IMR-90 (cell line): ENCODE measurements at regions not wholly inside any gene's neighbourhood (a gene's known extent, or its start where the extent isn't known, plus 50 kb on each side); places are given as distances from the start of the nearest gene placed in this dataset.

Experiments used
- ATAC-seq: fragments of 200-7000 bp; cut with Tn5 transposase; 2 replicates; pipeline ENCODE4 v1.9.1; 2020; ENCODE audit warnings: low read depth, mild to moderate bottlenecking, moderate library complexity
- BruUV-seq: library from RNA; stranded (reverse); fragments of 400-500 nt; replicated peaks from 2 replicates; lab custom pipeline; 2021; lab: Mats Ljungman, UMichigan
- CTCF ChIA-PET: fragments of 300-600 bp; formaldehyde crosslinking; extraction: SDS; loops from one replicate; lab custom pipeline; 2021; ENCODE audit warnings: antibody characterized with exemption; lab: Yijun Ruan, JAX
- POLR2A ChIA-PET: fragments of 300-600 bp; sonication (Branson Sonifier 250); formaldehyde crosslinking; loops from one replicate; lab custom pipeline; 2022; ENCODE audit warnings: antibody characterized with exemption; ENCODE audit not compliant: unreplicated experiment; lab: Charles Lee
- DNase-seq: peaks from one replicate; pipeline ENCODE4 v3.0.0; 2013
- H2AFZ ChIP-seq: replicated peaks from 2 replicates; pipeline ENCODE3; 2013; ENCODE audit warnings: low read length, mild to moderate bottlenecking; ENCODE audit not compliant: poor library complexity
- H2AK5ac ChIP-seq: 2 replicates; pipeline ENCODE4 v1.6.1; 2013; ENCODE audit warnings: low read depth, low read length, inconsistent platforms
- H2AK9ac ChIP-seq: replicated peaks from 2 replicates; pipeline ENCODE3; 2013; ENCODE audit warnings: mild to moderate bottlenecking, low read depth, low read length, moderate library complexity; ENCODE audit not compliant: poor library complexity
- H2BK120ac ChIP-seq: 2 replicates; pipeline ENCODE4 v1.6.1; 2013; ENCODE audit warnings: low read depth, low read length, inconsistent platforms
- H2BK15ac ChIP-seq: 3 replicates; pipeline ENCODE4 v1.6.1; 2013; ENCODE audit warnings: low read depth, low read length, inconsistent platforms
- H2BK20ac ChIP-seq: 2 replicates; pipeline ENCODE4 v1.6.1; 2013; ENCODE audit warnings: low read depth, mild to moderate bottlenecking, inconsistent platforms, low read length, moderate library complexity
- H2BK5ac ChIP-seq: 2 replicates; pipeline ENCODE4 v1.6.1; 2013; ENCODE audit warnings: mild to moderate bottlenecking, low read depth, low read length, inconsistent platforms; ENCODE audit not compliant: poor library complexity, severe bottlenecking
- H3K14ac ChIP-seq: replicated peaks from 2 replicates; pipeline ENCODE4 v1.6.1; 2013; ENCODE audit warnings: low read depth, low read length, inconsistent platforms
- H3K18ac ChIP-seq: 2 replicates; pipeline ENCODE4 v1.6.1; 2013; ENCODE audit warnings: low read depth, low read length, control low read depth
- H3K23ac ChIP-seq: 2 replicates; pipeline ENCODE4 v1.6.1; 2013; ENCODE audit warnings: low read depth, low read length, inconsistent platforms
- H3K27ac ChIP-seq: 2 replicates; pipeline ENCODE4 v1.5.1; 2013; ENCODE audit warnings: mild to moderate bottlenecking, control low read depth, low read length; ENCODE audit not compliant: insufficient read depth
- H3K27me3 ChIP-seq: 2 replicates; pipeline ENCODE4 v1.6.1; 2013; ENCODE audit warnings: low read length; ENCODE audit not compliant: control insufficient read depth, insufficient read depth
- H3K36me3 ChIP-seq: 2 replicates; pipeline ENCODE4 v1.6.1; 2013; ENCODE audit warnings: low read length, mixed read lengths; ENCODE audit not compliant: control insufficient read depth, insufficient read depth
- H3K4ac ChIP-seq: 2 replicates; pipeline ENCODE4 v1.6.1; 2013; ENCODE audit warnings: low read depth, low read length, inconsistent platforms
- H3K4me1 ChIP-seq: 2 replicates; pipeline ENCODE4 v1.6.1; 2013; ENCODE audit warnings: low read length, mixed read lengths; ENCODE audit not compliant: control insufficient read depth, insufficient read depth
- H3K4me2 ChIP-seq: 2 replicates; pipeline ENCODE4 v1.6.1; 2013; ENCODE audit warnings: low read depth, mild to moderate bottlenecking, control low read depth, low read length, moderate library complexity
- H3K4me3 ChIP-seq: 2 replicates; pipeline ENCODE4 v1.5.1; 2013; ENCODE audit warnings: low read depth, mild to moderate bottlenecking, control low read depth, low read length, moderate library complexity; ENCODE audit not compliant: insufficient read depth
- H3K56ac ChIP-seq: 2 replicates; pipeline ENCODE4 v1.6.1; 2013; ENCODE audit warnings: low read length, inconsistent platforms; ENCODE audit not compliant: insufficient read depth; ENCODE audit errors: extremely low read depth
- H3K79me1 ChIP-seq, 2 experiments: 2 replicates each; pipeline ENCODE4 v1.6.1; 2013; ENCODE audit warnings: low read length in 2 of 2, inconsistent platforms in 1 of 2, low read depth in 1 of 2
- H3K9ac ChIP-seq: 2 replicates; pipeline ENCODE4 v1.6.1; 2013; ENCODE audit warnings: low read depth, low read length, control low read depth
- H3K9me1 ChIP-seq: 2 replicates; pipeline ENCODE4 v1.6.1; 2013; ENCODE audit warnings: low read length, inconsistent platforms; ENCODE audit not compliant: insufficient read depth
- H3K9me3 ChIP-seq: 2 replicates; pipeline ENCODE4 v1.6.1; 2013; ENCODE audit warnings: low read length; ENCODE audit not compliant: control insufficient read depth, insufficient read depth
- H4K20me1 ChIP-seq: 2 replicates; pipeline ENCODE4 v1.6.1; 2013; ENCODE audit warnings: low read length, inconsistent platforms; ENCODE audit not compliant: insufficient read depth
- H4K5ac ChIP-seq: 2 replicates; pipeline ENCODE4 v1.6.1; 2013; ENCODE audit warnings: mild to moderate bottlenecking, low read depth, low read length, control low read depth
- H4K8ac ChIP-seq, 2 experiments: 2 replicates each; pipeline ENCODE4 v1.6.1; 2013; ENCODE audit warnings: low read depth in 2 of 2, low read length in 2 of 2, control low read depth in 1 of 2, inconsistent platforms in 1 of 2
- H4K91ac ChIP-seq: 2 replicates; pipeline ENCODE4 v1.6.1; 2013; ENCODE audit warnings: low read depth, low read length, inconsistent platforms; ENCODE audit not compliant: insufficient read depth
- CTCF ChIP-seq: conservative IDR thresholded peaks from 2 replicates; pipeline ENCODE4 v1.5.1; 2012; ENCODE audit warnings: mild to moderate bottlenecking, low read depth, low read length, improper control_type of control experiment
- FOS ChIP-seq: fragments of 150-350 bp; IDR thresholded peaks from 2 replicates; pipeline ENCODE4 v1.6.1; 2016; ENCODE audit warnings: low read depth, low read length
- MAFK ChIP-seq: IDR thresholded peaks from 2 replicates; pipeline ENCODE4 v1.6.1; 2012; ENCODE audit warnings: low read depth, low read length, improper control_type of control experiment
- MAZ ChIP-seq: IDR thresholded peaks from 2 replicates; pipeline ENCODE4 v1.6.1; 2012; ENCODE audit warnings: low read depth, mild to moderate bottlenecking, low read length, improper control_type of control experiment, moderate library complexity, borderline replicate concordance
- MXI1 ChIP-seq: IDR thresholded peaks from 2 replicates; pipeline ENCODE4 v1.6.1; 2012; ENCODE audit warnings: low read depth, mild to moderate bottlenecking, low read length, moderate library complexity, borderline replicate concordance
- NFE2L2 ChIP-seq: fragments of 150-350 bp; IDR thresholded peaks from 2 replicates; pipeline ENCODE4 v1.6.1; 2016; ENCODE audit warnings: low read depth, mild to moderate bottlenecking, low read length
- POLR2A ChIP-seq: IDR thresholded peaks from 2 replicates; pipeline ENCODE4 v1.6.1; 2012; ENCODE audit warnings: mild to moderate bottlenecking, low read depth, low read length
- RAD21 ChIP-seq: IDR thresholded peaks from 2 replicates; pipeline ENCODE4 v1.6.1; 2012; ENCODE audit warnings: low read length, improper control_type of control experiment
- RCOR1 ChIP-seq: IDR thresholded peaks from 2 replicates; pipeline ENCODE4 v1.6.1; 2012; ENCODE audit warnings: mild to moderate bottlenecking, low read length, improper control_type of control experiment; ENCODE audit not compliant: insufficient replicate concordance
- RFX5 ChIP-seq: IDR thresholded peaks from 2 replicates; pipeline ENCODE4 v1.8.0; 2012; ENCODE audit warnings: low read depth, mild to moderate bottlenecking, low read length, moderate library complexity
- SMC3 ChIP-seq: fragments of 150-350 bp; IDR thresholded peaks from 2 replicates; pipeline ENCODE4 v1.6.1; 2016; ENCODE audit warnings: low read depth, mild to moderate bottlenecking, antibody characterized with exemption, low read length, moderate library complexity
- USF2 ChIP-seq: fragments of 150-350 bp; IDR thresholded peaks from 2 replicates; pipeline ENCODE4 v1.6.1; 2017; ENCODE audit warnings: mild to moderate bottlenecking, antibody characterized with exemption, low read length, low read depth
- WGBS, 2 experiments: methylation state at CpG; one replicate each; pipeline versions ENCODE4 v1.1.5 to v1.1.7; 2013; ENCODE audit warnings: missing lambda C conversion rate in 2 of 2; ENCODE audit not compliant: insufficient read length in 1 of 2; ENCODE audit errors: extremely low coverage in 2 of 2; 5-methylcytosine and 5-hydroxymethylcytosine counted together
- dilution Hi-C: fragments of 300-500 bp; cut with HindIII; formaldehyde crosslinking; loops from one replicate; pipeline ENCODE4 v1.14.3; 2018; ENCODE audit warnings: low sequenced_read_pairs; ENCODE audit not compliant: unreplicated experiment
- in situ Hi-C: fragments of 300-500 bp; cut with MboI; formaldehyde crosslinking; loops from 3 replicates; pipeline ENCODE4 v1.14.3; 2019; ENCODE audit warnings: low sequenced_read_pairs, inconsistent platforms, mixed read lengths
- intact Hi-C: fragments of 100-400 bp; cut with micrococcal nuclease; formaldehyde crosslinking; loops from 2 replicates; pipeline ENCODE4 v1.10.0; 2022

GRCh38 chr2:16899958-16900357 is 234.3 kb upstream of the CYRIA start:
- Histone ChIP-seq H3K36me3 (no peaks in the 10 kb centered on the region), H3K9me1 (no peaks in the 10 kb centered on the region), H3K27ac (no peak overlapping the region), H3K56ac (no peak overlapping the region), H3K4ac (no peak overlapping the region), H4K20me1 (no peaks in the 10 kb centered on the region), H4K8ac (no peak overlapping the region), H3K14ac (no peak overlapping the region), H2BK5ac (no peak overlapping the region), H3K23ac (no peak overlapping the region), H3K9me3 (peaks cover 5% of the 10 kb centered on the region; the same call in 1 of the 2 replicates), H3K4me3 (no peak overlapping the region), H4K5ac (no peak overlapping the region), H2BK120ac (no peak overlapping the region), H3K79me1 (no peaks in the 10 kb centered on the region), H3K18ac (no peak overlapping the region), H3K4me2 (no peak overlapping the region), H4K91ac (no peak overlapping the region), H3K9ac (no peak overlapping the region), H2AFZ (no peak overlapping the region), H3K27me3 (no peaks in the 10 kb centered on the region), H2AK9ac (no peak overlapping the region), H3K4me1 (no peaks in the 10 kb centered on the region), H2BK20ac (no peak overlapping the region), H2AK5ac (no peak overlapping the region), H2BK15ac (no peak overlapping the region)
- intact Hi-C loops = no loop called here
- ChIA-PET CTCF (no interaction called here), POLR2A (no interaction called here)
- no TSS peak for BruUV-seq
- 83% methylated on average over 1 of the region's 2 CpGs; no CpG with 5 or more reads in 1 of the 2 experiments for WGBS, 2 experiments
- DNase-seq (no peak), ATAC-seq (no peak)
- in situ Hi-C loops = no loop called here
- dilution Hi-C loops = no loop called here
- TF ChIP-seq FOS = no peak
- TF ChIP-seq RCOR1 = no peak
- no peak for TF ChIP-seq NFE2L2
- no peak for TF ChIP-seq POLR2A
- TF ChIP-seq CTCF = no peak
- no peak for TF ChIP-seq RFX5
- no peak for TF ChIP-seq MXI1
- TF ChIP-seq MAFK = no peak
- no peak for TF ChIP-seq MAZ
- no peak for TF ChIP-seq SMC3
- TF ChIP-seq RAD21 = no peak
- no peak for TF ChIP-seq USF2
